Dendritic cell treated with granulocyte-macrophage colony-stimulating factor and Interleukin-4, amounts not matched to agents 40 ng/mL and 50 ng/mL, for 4 days (primary cell): ENCODE measurements at regions not wholly inside any gene's neighbourhood (a gene's known extent, or its start where the extent isn't known, plus 50 kb on each side); places are given as distances from the start of the nearest gene placed in this dataset.

Source experiments
- H3K27ac Mint-ChIP-seq: one replicate; pipeline ENCODE4 v1.8.0; 2022; ENCODE audit warnings: mild to moderate bottlenecking, mixed read lengths
- H3K27me3 Mint-ChIP-seq: one replicate; pipeline ENCODE4 v1.8.0; 2022; ENCODE audit warnings: mild to moderate bottlenecking, mixed read lengths
- H3K36me3 Mint-ChIP-seq: one replicate; pipeline ENCODE4 v1.8.0; 2022; ENCODE audit warnings: low read depth, mixed read lengths
- H3K4me1 Mint-ChIP-seq: one replicate; pipeline ENCODE4 v1.8.0; 2022; ENCODE audit warnings: low read depth, mixed read lengths
- H3K4me3 Mint-ChIP-seq: one replicate; pipeline ENCODE4 v1.8.0; 2022; ENCODE audit warnings: mild to moderate bottlenecking, moderate library complexity, mixed read lengths
- H3K9me3 Mint-ChIP-seq: one replicate; pipeline ENCODE4 v1.8.0; 2022; ENCODE audit warnings: mixed read lengths
- intact Hi-C: fragments of 100-400 bp; cut with micrococcal nuclease; formaldehyde crosslinking; loops from one replicate; pipeline ENCODE4 v1.15.0; 2022

DNA sequence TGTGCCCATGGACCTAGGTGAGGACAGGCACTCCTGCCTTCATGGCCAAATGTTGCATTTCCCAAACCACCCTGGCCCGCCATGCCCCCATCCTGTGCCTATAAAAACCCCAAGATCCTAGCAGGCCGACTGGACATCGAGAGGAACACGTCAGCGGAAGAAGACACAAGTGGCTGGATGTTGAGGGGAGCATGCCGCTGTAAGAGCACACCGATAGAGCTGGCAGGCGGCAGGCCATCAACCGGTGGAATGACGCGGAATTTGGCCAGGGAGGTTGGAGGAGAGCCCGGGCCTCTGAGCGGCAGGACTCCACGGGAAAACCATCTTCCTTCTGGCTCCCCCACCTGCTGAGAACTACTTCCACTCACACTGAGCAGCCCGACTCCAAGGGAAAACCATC lies 361.1 kb upstream of the TMPRSS15 start:
- H3K27ac Mint-ChIP-seq = no peak overlapping the region
- H3K4me3 Mint-ChIP-seq = no peak overlapping the region
- H3K9me3 Mint-ChIP-seq = peaks cover 43% of the 10 kb centered on the region
- no peaks in the 10 kb centered on the region for H3K36me3 Mint-ChIP-seq
- no peaks in the 10 kb centered on the region for H3K27me3 Mint-ChIP-seq
- intact Hi-C loops = no loop called here
- H3K4me1 Mint-ChIP-seq = no peaks in the 10 kb centered on the region

DNA sequence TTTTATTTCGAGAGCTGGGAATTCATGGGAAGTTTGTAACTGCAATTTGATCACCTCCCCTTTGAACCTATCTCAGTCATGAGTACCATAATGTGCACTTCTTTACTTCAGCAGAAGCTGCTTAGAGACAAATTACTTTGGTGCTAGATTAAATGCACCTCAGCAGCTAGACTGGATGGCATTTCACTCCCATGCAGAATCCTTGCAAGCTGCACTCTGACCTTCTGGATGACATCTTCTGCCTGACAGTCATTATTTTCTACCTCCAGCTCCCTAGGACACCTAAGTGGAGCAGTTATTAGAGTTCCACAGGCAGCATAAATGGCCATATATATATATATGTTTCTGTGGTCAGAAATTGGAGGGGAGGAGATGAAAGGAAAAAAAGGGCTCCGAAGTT lies 366.0 kb upstream of the TMPRSS15 start:
- H3K4me3 Mint-ChIP-seq = no peak overlapping the region
- H3K27me3 Mint-ChIP-seq = no peaks in the 10 kb centered on the region
- H3K9me3 Mint-ChIP-seq = peaks cover 20% of the 10 kb centered on the region
- no peaks in the 10 kb centered on the region for H3K36me3 Mint-ChIP-seq
- H3K4me1 Mint-ChIP-seq = no peaks in the 10 kb centered on the region
- H3K27ac Mint-ChIP-seq = no peak overlapping the region
- intact Hi-C loops = no loop called here

DNA sequence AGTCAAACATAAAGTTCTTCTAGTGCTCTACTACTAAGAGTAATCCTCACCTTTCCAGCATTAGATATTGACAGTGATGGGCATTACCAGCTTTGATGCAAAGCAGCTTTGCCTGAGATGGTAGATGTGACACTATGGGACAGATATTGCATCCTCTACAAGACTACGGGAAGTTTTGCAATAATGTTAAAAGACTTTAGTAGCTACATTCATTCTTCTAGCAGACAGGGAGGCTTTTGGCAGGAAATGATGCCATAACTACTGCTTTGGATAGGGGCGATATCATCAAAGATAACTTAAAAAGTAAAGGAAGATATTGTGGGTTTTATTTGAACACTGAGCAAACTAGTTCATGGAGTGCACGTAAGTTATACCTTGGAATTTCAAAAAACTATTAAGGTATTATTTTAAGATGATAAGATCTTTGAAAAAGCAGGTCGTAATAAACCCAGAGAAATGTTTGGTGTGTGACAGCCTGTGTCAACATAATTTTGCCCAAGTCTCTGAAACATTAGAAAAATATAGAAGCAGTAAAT lies 368.3 kb upstream of the TMPRSS15 start:
- H3K4me1 Mint-ChIP-seq = no peaks in the 10 kb centered on the region
- no peak overlapping the region for H3K27ac Mint-ChIP-seq
- no peaks in the 10 kb centered on the region for H3K27me3 Mint-ChIP-seq
- intact Hi-C loops = no loop called here
- no peak overlapping the region for H3K4me3 Mint-ChIP-seq
- H3K36me3 Mint-ChIP-seq = no peaks in the 10 kb centered on the region
- peaks cover 9% of the 10 kb centered on the region for H3K9me3 Mint-ChIP-seq

GRCh38 chr21:18772404-18772803 lies 368.8 kb upstream of the TMPRSS15 start:
- Mint-ChIP-seq H3K27me3 (no peaks in the 10 kb centered on the region), H3K27ac (no peak overlapping the region), H3K36me3 (no peaks in the 10 kb centered on the region), H3K4me3 (no peak overlapping the region), H3K4me1 (no peaks in the 10 kb centered on the region), H3K9me3 (peaks cover 9% of the 10 kb centered on the region)
- intact Hi-C loops = no loop called here

DNA sequence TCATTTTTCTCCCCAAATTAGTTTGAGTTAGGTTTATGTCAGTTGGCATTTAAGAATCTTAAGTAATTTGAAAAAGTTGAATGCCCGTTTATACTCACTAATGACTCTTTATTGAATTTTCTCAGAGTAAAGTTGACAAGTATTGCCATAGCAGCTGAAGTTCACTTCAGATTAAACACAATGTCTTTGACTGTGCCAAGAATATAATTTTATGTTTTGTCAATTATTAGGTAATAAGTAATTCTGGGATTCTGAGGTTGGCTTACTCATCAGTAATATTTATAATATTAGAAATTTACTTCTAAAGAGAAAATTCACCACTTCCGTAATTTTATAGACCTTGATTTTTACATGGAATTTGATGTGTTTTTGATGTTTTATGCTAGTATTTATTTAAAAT lies 369.3 kb upstream of the TMPRSS15 start:
- Mint-ChIP-seq H3K27ac (no peak overlapping the region), H3K4me1 (no peaks in the 10 kb centered on the region), H3K4me3 (no peak overlapping the region), H3K36me3 (no peaks in the 10 kb centered on the region), H3K9me3 (peaks cover 9% of the 10 kb centered on the region), H3K27me3 (no peaks in the 10 kb centered on the region)
- intact Hi-C loops = no loop called here

DNA sequence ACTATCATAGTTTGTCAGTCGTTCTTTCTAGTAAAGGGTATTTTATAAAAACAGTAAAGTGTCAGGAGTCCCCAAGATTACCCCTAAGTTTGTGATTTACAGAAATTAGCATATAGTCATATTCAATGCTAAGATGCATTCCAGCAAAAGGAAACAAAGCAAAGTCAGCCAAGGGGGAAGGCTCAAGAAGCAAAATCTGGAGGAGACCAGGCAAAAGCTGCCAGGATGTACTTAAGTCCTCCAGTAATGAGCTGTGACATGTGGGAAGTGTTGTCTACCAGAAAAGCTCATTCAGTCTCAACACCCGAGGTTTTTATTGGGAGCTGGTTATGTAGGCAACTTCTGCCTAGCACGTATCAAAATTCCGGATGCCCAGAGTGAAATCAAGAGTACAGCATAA lies 373.4 kb upstream of the TMPRSS15 start:
- Mint-ChIP-seq H3K27ac (no peak overlapping the region), H3K36me3 (no peaks in the 10 kb centered on the region), H3K9me3 (peaks cover 35% of the 10 kb centered on the region), H3K27me3 (no peaks in the 10 kb centered on the region), H3K4me1 (no peaks in the 10 kb centered on the region), H3K4me3 (no peak overlapping the region)
- intact Hi-C loops = no loop called here

- H3K4me3 Mint-ChIP-seq = no peak overlapping the region
- no peaks in the 10 kb centered on the region for H3K36me3 Mint-ChIP-seq
- peaks cover 34% of the 10 kb centered on the region for H3K9me3 Mint-ChIP-seq
- H3K27me3 Mint-ChIP-seq = no peaks in the 10 kb centered on the region
- H3K4me1 Mint-ChIP-seq = no peaks in the 10 kb centered on the region
- no peak overlapping the region for H3K27ac Mint-ChIP-seq
- intact Hi-C loops = no loop called here
Measured at GRCh38 chr21:18782721-18783120, 379.1 kb upstream of the TMPRSS15 start.

- peaks cover 63% of the 10 kb centered on the region for H3K9me3 Mint-ChIP-seq
- H3K27me3 Mint-ChIP-seq = no peaks in the 10 kb centered on the region
- H3K4me1 Mint-ChIP-seq = no peaks in the 10 kb centered on the region
- no peak overlapping the region for H3K4me3 Mint-ChIP-seq
- no peak overlapping the region for H3K27ac Mint-ChIP-seq
- intact Hi-C loops = no loop called here
- H3K36me3 Mint-ChIP-seq = no peaks in the 10 kb centered on the region
Measured at GRCh38 chr21:18801468-18801867, 397.9 kb upstream of the TMPRSS15 start.

DNA sequence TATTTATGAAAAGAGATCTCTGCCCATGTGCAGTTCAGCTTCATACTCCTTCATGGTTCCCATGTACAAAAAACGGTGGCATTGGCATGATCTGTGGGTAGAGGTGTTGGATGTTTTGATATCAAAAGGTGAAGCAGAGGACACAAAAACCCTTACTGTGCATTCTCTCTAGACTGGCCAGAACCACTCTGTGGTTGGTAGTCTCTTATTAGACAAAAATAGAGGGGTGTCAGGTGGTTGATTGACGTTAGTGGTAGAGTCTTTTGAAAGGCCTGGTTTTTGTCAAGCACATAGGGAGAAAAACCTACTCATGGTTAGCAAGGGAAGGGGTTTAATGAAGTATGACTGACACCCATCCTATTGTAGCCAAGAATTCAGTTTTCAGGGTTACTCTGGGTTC lies 400.0 kb upstream of the TMPRSS15 start:
- Mint-ChIP-seq H3K4me1 (no peaks in the 10 kb centered on the region), H3K36me3 (no peaks in the 10 kb centered on the region), H3K4me3 (no peak overlapping the region), H3K27me3 (no peaks in the 10 kb centered on the region), H3K9me3 (peaks cover 63% of the 10 kb centered on the region), H3K27ac (no peak overlapping the region)
- intact Hi-C loops = no loop called here

GRCh38 chr21:18810136-18810535 lies 406.6 kb upstream of the TMPRSS15 start:
- H3K36me3 Mint-ChIP-seq = no peaks in the 10 kb centered on the region
- no peak overlapping the region for H3K27ac Mint-ChIP-seq
- no peak overlapping the region for H3K4me3 Mint-ChIP-seq
- H3K4me1 Mint-ChIP-seq = no peaks in the 10 kb centered on the region
- peaks cover 78% of the 10 kb centered on the region for H3K9me3 Mint-ChIP-seq
- intact Hi-C loops = no loop called here
- no peaks in the 10 kb centered on the region for H3K27me3 Mint-ChIP-seq

- Mint-ChIP-seq H3K36me3 (no peaks in the 10 kb centered on the region), H3K9me3 (peaks cover 63% of the 10 kb centered on the region), H3K4me1 (no peaks in the 10 kb centered on the region), H3K4me3 (no peak overlapping the region), H3K27me3 (no peaks in the 10 kb centered on the region), H3K27ac (no peak overlapping the region)
- intact Hi-C loops = no loop called here
Measured at GRCh38 chr21:18812308-18812707, 408.7 kb upstream of the TMPRSS15 start.

- H3K27me3 Mint-ChIP-seq = no peaks in the 10 kb centered on the region
- no peaks in the 10 kb centered on the region for H3K4me1 Mint-ChIP-seq
- intact Hi-C loops = no loop called here
- peaks cover 28% of the 10 kb centered on the region for H3K9me3 Mint-ChIP-seq
- H3K27ac Mint-ChIP-seq = no peak overlapping the region
- no peaks in the 10 kb centered on the region for H3K36me3 Mint-ChIP-seq
- no peak overlapping the region for H3K4me3 Mint-ChIP-seq
Measured at GRCh38 chr21:18819507-18819906, 415.9 kb upstream of the TMPRSS15 start.

DNA sequence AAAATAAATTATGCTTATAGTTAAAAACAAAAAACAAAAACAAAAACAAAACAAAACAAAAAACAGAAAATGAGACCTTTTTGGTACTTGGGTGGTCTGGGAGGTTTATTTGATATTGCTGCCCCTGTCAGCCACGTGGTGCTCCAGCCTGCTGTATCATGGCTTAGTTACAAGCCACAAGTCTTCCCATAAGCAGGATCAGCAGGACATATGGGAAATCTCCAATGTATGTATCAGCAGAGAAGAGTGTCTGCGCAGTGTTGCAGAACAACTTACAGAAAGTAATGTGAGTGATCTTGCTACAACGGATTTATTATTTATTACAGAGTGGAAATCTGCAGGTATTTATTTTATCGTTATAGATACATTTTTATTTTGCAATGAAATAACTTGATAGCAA lies 423.0 kb upstream of the TMPRSS15 start:
- no peaks in the 10 kb centered on the region for H3K4me1 Mint-ChIP-seq
- peaks cover 42% of the 10 kb centered on the region for H3K9me3 Mint-ChIP-seq
- no peaks in the 10 kb centered on the region for H3K36me3 Mint-ChIP-seq
- H3K27me3 Mint-ChIP-seq = no peaks in the 10 kb centered on the region
- H3K4me3 Mint-ChIP-seq = no peak overlapping the region
- intact Hi-C loops = no loop called here
- H3K27ac Mint-ChIP-seq = no peak overlapping the region

GRCh38 chr21:18831942-18832676 lies 428.5 kb upstream of the TMPRSS15 start:
- no peak overlapping the region for H3K27ac Mint-ChIP-seq
- H3K4me1 Mint-ChIP-seq = no peaks in the 10 kb centered on the region
- intact Hi-C loops = no loop called here
- peaks cover 37% of the 10 kb centered on the region for H3K9me3 Mint-ChIP-seq
- no peak overlapping the region for H3K4me3 Mint-ChIP-seq
- no peaks in the 10 kb centered on the region for H3K27me3 Mint-ChIP-seq
- H3K36me3 Mint-ChIP-seq = no peaks in the 10 kb centered on the region

DNA sequence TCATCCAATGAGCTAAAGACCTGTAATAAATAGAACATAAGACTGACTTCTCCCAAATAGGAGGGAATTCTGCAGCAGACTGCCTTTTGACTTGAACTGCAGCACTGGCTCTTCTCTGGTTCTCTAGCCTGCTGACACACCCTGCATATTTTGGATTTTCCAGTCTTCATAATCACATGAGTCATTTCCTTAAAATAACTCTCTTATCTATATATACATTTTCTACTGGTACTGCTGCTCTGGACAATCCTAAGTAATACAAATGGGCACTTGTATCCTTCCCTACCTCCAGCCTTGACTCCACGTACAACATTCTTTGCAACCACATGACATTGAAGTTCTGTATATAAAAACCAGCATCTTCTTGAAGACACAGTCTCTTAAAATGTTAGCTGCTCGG lies 429.4 kb upstream of the TMPRSS15 start:
- Mint-ChIP-seq H3K4me1 (no peaks in the 10 kb centered on the region), H3K27ac (no peak overlapping the region), H3K9me3 (peaks cover 39% of the 10 kb centered on the region), H3K36me3 (no peaks in the 10 kb centered on the region), H3K27me3 (no peaks in the 10 kb centered on the region), H3K4me3 (no peak overlapping the region)
- intact Hi-C loops = no loop called here
